ENCODE measurements at regions not wholly inside any gene's neighbourhood (a gene's known extent, or its start where the extent isn't known, plus 50 kb on each side); places are given as distances from the start of the nearest gene placed in this dataset.

DNA sequence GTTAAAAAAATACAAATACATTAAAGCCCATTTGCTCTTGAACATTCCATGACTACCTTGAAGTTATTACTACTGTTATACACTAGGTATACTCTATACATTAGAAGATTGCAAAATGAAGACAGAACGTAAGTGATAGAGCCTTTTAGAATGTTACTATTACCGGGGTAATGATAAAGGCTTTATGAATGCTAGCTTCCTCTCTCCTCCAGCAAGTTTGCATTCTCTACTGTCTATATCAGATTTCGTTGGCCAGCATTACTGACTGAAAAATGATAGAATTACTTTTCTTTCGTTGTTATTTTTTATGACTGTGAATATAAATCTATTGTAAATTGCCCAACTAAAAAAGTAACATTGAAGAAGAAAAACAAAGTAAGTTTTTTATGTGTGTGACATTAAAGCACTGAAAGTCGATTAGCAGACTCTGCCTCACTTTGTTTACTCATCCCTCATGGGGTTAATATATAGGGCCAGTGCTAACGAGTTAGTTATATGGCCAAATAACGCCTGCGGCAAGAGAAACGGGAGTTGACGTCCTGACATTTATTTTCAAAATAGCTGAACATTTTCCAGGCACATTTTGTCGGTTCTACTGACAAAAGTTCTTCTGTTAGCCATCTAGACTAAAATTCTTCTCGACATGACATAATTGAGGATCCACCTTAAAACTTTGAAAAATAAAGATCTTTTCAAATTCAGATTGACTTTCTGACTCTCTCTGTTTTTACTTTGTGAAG lies 163.8 kb upstream of the KITLG start:
- TF ChIP-seq, protein P1, sequence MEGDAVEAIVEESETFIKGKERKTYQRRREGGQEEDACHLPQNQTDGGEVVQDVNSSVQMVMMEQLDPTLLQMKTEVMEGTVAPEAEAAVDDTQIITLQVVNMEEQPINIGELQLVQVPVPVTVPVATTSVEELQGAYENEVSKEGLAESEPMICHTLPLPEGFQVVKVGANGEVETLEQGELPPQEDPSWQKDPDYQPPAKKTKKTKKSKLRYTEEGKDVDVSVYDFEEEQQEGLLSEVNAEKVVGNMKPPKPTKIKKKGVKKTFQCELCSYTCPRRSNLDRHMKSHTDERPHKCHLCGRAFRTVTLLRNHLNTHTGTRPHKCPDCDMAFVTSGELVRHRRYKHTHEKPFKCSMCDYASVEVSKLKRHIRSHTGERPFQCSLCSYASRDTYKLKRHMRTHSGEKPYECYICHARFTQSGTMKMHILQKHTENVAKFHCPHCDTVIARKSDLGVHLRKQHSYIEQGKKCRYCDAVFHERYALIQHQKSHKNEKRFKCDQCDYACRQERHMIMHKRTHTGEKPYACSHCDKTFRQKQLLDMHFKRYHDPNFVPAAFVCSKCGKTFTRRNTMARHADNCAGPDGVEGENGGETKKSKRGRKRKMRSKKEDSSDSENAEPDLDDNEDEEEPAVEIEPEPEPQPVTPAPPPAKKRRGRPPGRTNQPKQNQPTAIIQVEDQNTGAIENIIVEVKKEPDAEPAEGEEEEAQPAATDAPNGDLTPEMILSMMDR (IDR thresholded peaks at IDR 0.05): no peak
- TF ChIP-seq POLR2A (IDR thresholded peaks at IDR 0.05): no peak
- WGBS, 4 donors: 66 to 78% (median 72%) methylated on average over 12 of the region's 12 CpGs
- H3K4me1 ChIP-seq: peaks cover 0 to 19% (median 0%) of the 10 kb centered on the region in 12 donors
- H3K27ac ChIP-seq: no peak overlapping the region
- H3K9me3 ChIP-seq: no peaks in the 10 kb centered on the region
- ATAC-seq (no peak), DNase-seq (no peak)
- no peak overlapping the region for H3K4me3 ChIP-seq
- no peaks in the 10 kb centered on the region for H3K27me3 ChIP-seq
- intact Hi-C loops (cut with DNase I): no loop called here
- H3K36me3 ChIP-seq: no peaks in the 10 kb centered on the region

DNA sequence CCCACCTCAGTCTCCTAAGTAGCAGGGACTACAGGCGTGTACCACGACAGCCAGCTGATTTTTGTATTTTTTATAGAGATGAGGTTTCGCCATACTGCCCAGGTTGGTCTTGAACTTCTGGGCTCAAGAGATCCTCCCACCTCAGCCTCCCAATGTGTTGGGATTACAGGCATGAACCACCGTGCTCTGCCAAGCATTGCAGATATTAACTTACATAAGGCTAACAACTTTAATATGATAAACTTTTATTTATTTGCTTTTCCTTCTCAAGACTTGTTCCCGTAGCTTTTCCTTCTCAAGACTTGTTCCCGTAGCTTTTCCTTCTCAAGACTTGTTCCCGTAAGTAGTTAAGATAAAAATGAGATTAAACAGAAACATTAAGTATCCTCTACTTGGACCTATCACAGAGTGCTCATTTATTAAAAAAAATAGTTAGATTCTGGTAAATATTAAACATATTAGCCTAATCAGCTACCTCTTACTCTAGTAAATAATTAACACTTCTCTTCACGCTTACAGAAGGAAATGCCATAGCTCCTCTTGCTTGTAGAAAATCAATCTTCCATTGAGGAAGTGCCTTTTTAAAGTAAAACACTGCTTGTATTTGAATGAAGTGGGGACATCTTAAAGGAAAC lies 157.7 kb upstream of the KITLG start:
- TF ChIP-seq, protein P1 (IDR thresholded peaks at IDR 0.05): no peak
- no peak for TF ChIP-seq POLR2A (IDR thresholded peaks at IDR 0.05)
- WGBS, 4 donors: 87 to 92% (median 89%) methylated on average over 8 of the region's 8 CpGs
- no peaks in the 10 kb centered on the region for H3K9me3 ChIP-seq

GRCh38 chr12:88736031-88736430 lies 155.8 kb upstream of the KITLG start:
- H3K27me3 ChIP-seq: no peaks in the 10 kb centered on the region
- H3K4me3 ChIP-seq: no peak overlapping the region
- TF ChIP-seq POLR2A (IDR thresholded peaks at IDR 0.05): no peak
- TF ChIP-seq, protein P1 (IDR thresholded peaks at IDR 0.05): no peak
- WGBS, 4 donors: 59 to 99% (median 95%) methylated on average over 1 of the region's 1 CpG
- H3K27ac ChIP-seq: no peak overlapping the region
- no peaks in the 10 kb centered on the region for H3K9me3 ChIP-seq
- intact Hi-C loops (cut with DNase I): no loop called here
- H3K4me1 ChIP-seq: no peaks in the 10 kb centered on the region
- no peaks in the 10 kb centered on the region for H3K36me3 ChIP-seq
- DNase-seq (no peak), ATAC-seq (no peak)

More for the DNA sequence above, 157.7 kb upstream of the KITLG start:
- Histone ChIP-seq H3K27me3 (no peaks in the 10 kb centered on the region), H3K4me1 (no peaks in the 10 kb centered on the region), H3K4me3 (no peak overlapping the region), H3K27ac (no peak overlapping the region), H3K36me3 (no peaks in the 10 kb centered on the region)
- ATAC-seq: no peak
- no peak for DNase-seq
- intact Hi-C loops (cut with DNase I): no loop called here

GRCh38 chr12:88733008-88733407 lies 152.7 kb upstream of the KITLG start:
- Histone ChIP-seq H3K27ac (no peak overlapping the region), H3K27me3 (no peaks in the 10 kb centered on the region), H3K36me3 (no peaks in the 10 kb centered on the region), H3K4me1 (no peaks in the 10 kb centered on the region), H3K4me3 (no peak overlapping the region), H3K9me3 (no peaks in the 10 kb centered on the region)
- no peak for DNase-seq
- ATAC-seq: no peak
- TF ChIP-seq, protein P1 (IDR thresholded peaks at IDR 0.05): no peak
- 69 to 86% (median 85%) methylated on average over 2 of the region's 2 CpGs for WGBS, 4 donors
- intact Hi-C loops (cut with DNase I): no loop called here

Data from heart left ventricle (tissue), 16 donors.